ENCODE measurements at regions not wholly inside any gene's neighbourhood (a gene's known extent, or its start where the extent isn't known, plus 50 kb on each side); places are given as distances from the start of the nearest gene placed in this dataset.

GRCh38 chr11:95413021-95413420, 182.0 kb upstream of the SESN3 start:
- TF ChIP-seq CTCF (conservative IDR thresholded peaks at IDR 0.05 in 1 of 2, IDR thresholded peaks at IDR 0.05 in 1 of 2; ENCODE audit: extremely low read depth in 1 of 2, insufficient read depth in 1 of 2, low read depth in 1 of 2, low read length in 2 of 2) = no peak
- TF ChIP-seq EZH2 (IDR thresholded peaks at IDR 0.05; ENCODE audit: borderline replicate concordance, low read length) = no peak

Measured in mammary epithelial cell (primary cell).